Mesendoderm (in vitro differentiated cells): ENCODE measurements at regions not wholly inside any gene's neighbourhood (a gene's known extent, or its start where the extent isn't known, plus 50 kb on each side); places are given as distances from the start of the nearest gene placed in this dataset.
A peak's percentile ranks its signal among the peaks of the same experiment; 100 is the strongest.

Experiments used
- DNase-seq: peaks from one replicate; pipeline ENCODE4 v3.0.0; 2013
- H2AK5ac ChIP-seq: 2 replicates; pipeline ENCODE4 v1.6.1; 2013; ENCODE audit warnings: low read length, inconsistent platforms
- H2BK120ac ChIP-seq: 2 replicates; pipeline ENCODE4 v1.6.1; 2013; ENCODE audit warnings: low read depth, mild to moderate bottlenecking, low read length, moderate library complexity, mixed read lengths
- H2BK15ac ChIP-seq: replicated peaks from 2 replicates; pipeline ENCODE4 v1.6.1; 2013; ENCODE audit warnings: low read depth, mild to moderate bottlenecking, moderate library complexity
- H2BK5ac ChIP-seq: 2 replicates; pipeline ENCODE4 v1.6.1; 2013; ENCODE audit warnings: low read length, inconsistent platforms
- H3K18ac ChIP-seq: 2 replicates; pipeline ENCODE4 v1.6.1; 2013; ENCODE audit warnings: mild to moderate bottlenecking, low read length, mixed read lengths
- H3K23ac ChIP-seq: one replicate; pipeline ENCODE4 v1.6.1; 2013; ENCODE audit warnings: low read length
- H3K27ac ChIP-seq: 2 replicates; pipeline ENCODE4 v1.5.1; 2013; ENCODE audit warnings: low read depth, mild to moderate bottlenecking, inconsistent platforms, low read length, moderate library complexity
- H3K27me3 ChIP-seq: 2 replicates; pipeline ENCODE4 v1.6.1; 2013; ENCODE audit warnings: low read length, control low read depth, mild to moderate bottlenecking, inconsistent platforms; ENCODE audit not compliant: insufficient read depth, poor library complexity
- H3K36me3 ChIP-seq: 2 replicates; pipeline ENCODE4 v1.6.1; 2013; ENCODE audit warnings: low read length, inconsistent platforms; ENCODE audit not compliant: control insufficient read depth, insufficient read depth
- H3K4ac ChIP-seq: one replicate; pipeline ENCODE4 v1.6.1; 2013; ENCODE audit warnings: low read depth, mild to moderate bottlenecking, low read length, moderate library complexity
- H3K4me1 ChIP-seq: 2 replicates; pipeline ENCODE4 v1.6.1; 2013; ENCODE audit warnings: low read depth, low read length, inconsistent platforms; ENCODE audit not compliant: control insufficient read depth
- H3K4me2 ChIP-seq: 2 replicates; pipeline ENCODE4 v1.6.1; 2013; ENCODE audit warnings: low read length
- H3K4me3 ChIP-seq: 2 replicates; pipeline ENCODE4 v1.5.1; 2013; ENCODE audit warnings: mild to moderate bottlenecking, low read length
- H3K56ac ChIP-seq: one replicate; pipeline ENCODE4 v1.6.1; 2013; ENCODE audit warnings: low read length
- H3K79me1 ChIP-seq: 2 replicates; pipeline ENCODE4 v1.6.1; 2013; ENCODE audit warnings: low read length, inconsistent platforms
- H3K79me2 ChIP-seq: 2 replicates; pipeline ENCODE4 v1.6.1; 2013; ENCODE audit warnings: mild to moderate bottlenecking, low read length; ENCODE audit not compliant: control insufficient read depth, insufficient read depth
- H3K9ac ChIP-seq: 2 replicates; pipeline ENCODE4 v1.6.1; 2013; ENCODE audit warnings: low read length, inconsistent platforms
- H4K5ac ChIP-seq: one replicate; pipeline ENCODE4 v1.6.1; 2013; ENCODE audit warnings: low read length
- H4K8ac ChIP-seq: one replicate; pipeline ENCODE4 v1.6.1; 2013; ENCODE audit warnings: low read depth, mild to moderate bottlenecking, control low read depth, low read length, moderate library complexity
- WGBS: extraction: QIAGEN DNeasy Blood & Tissue Kit; methylation state at CpG from one replicate; pipeline ENCODE4 v1.1.7; 2013; ENCODE audit warnings: low lambda C conversion rate, missing lambda C conversion rate; ENCODE audit not compliant: insufficient coverage; ENCODE audit errors: extremely low coverage; 5-methylcytosine and 5-hydroxymethylcytosine counted together

- Histone ChIP-seq H2BK120ac (no peak overlapping the region), H3K4ac (no peak overlapping the region), H3K9ac (no peak overlapping the region), H4K5ac (no peak overlapping the region), H3K18ac (no peak overlapping the region), H3K79me2 (no peaks in the 10 kb centered on the region), H3K56ac (no peak overlapping the region), H2AK5ac (no peak overlapping the region), H3K4me3 (no peak overlapping the region), H3K23ac (no peak overlapping the region), H3K4me2 (no peak overlapping the region), H3K79me1 (no peaks in the 10 kb centered on the region), H2BK15ac (no peak overlapping the region), H3K27me3 (no peaks in the 10 kb centered on the region), H3K4me1 (peaks cover 2% of the 10 kb centered on the region), H2BK5ac (no peak overlapping the region), H3K36me3 (no peaks in the 10 kb centered on the region), H4K8ac (no peak overlapping the region), H3K27ac (no peak overlapping the region)
- no CpG with 5 or more reads among the region's 2 CpGs for WGBS
- peak; percentile 43 for DNase-seq
These were observed 302.9 kb downstream of the BAMBI start for GRCh38 chr10:28980264-28980663.

DNA sequence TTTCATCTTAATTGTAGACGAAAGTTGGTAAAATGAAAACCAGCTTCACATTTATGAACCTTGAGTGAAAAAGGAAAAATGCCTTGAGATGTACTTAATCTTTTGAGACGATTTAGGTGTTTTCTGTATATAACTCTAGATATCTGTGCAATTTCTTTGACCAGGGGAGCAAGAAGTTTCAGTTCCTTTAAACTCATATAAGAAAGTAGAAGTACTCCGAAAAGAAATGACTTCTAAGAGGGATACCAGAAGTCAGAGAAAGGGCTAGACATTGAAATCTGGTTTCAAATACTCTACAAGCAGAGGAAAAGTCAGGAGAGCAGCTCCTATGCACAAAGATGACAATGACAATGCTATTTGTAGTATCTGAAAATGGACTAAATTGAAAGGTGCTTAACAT is 303.7 kb downstream of the BAMBI start:
- no peak overlapping the region for H3K9ac ChIP-seq
- H3K23ac ChIP-seq, result no peak overlapping the region
- H3K4me3 ChIP-seq, result no peak overlapping the region
- no peak overlapping the region for H2AK5ac ChIP-seq
- H3K27me3 ChIP-seq, result no peaks in the 10 kb centered on the region
- no peak overlapping the region for H2BK15ac ChIP-seq
- no peak overlapping the region for H3K18ac ChIP-seq
- no peak overlapping the region for H2BK120ac ChIP-seq
- H3K56ac ChIP-seq, result no peak overlapping the region
- no peak overlapping the region for H3K4ac ChIP-seq
- H3K27ac ChIP-seq, result no peak overlapping the region
- WGBS, result no CpG with 5 or more reads among the region's 3 CpGs
- H2BK5ac ChIP-seq, result no peak overlapping the region
- H3K4me1 ChIP-seq, result peaks cover 2% of the 10 kb centered on the region
- no peaks in the 10 kb centered on the region for H3K79me2 ChIP-seq
- H4K8ac ChIP-seq, result no peak overlapping the region
- no peak for DNase-seq
- no peak overlapping the region for H4K5ac ChIP-seq
- no peaks in the 10 kb centered on the region for H3K36me3 ChIP-seq
- H3K79me1 ChIP-seq, result no peaks in the 10 kb centered on the region
- no peak overlapping the region for H3K4me2 ChIP-seq

DNA sequence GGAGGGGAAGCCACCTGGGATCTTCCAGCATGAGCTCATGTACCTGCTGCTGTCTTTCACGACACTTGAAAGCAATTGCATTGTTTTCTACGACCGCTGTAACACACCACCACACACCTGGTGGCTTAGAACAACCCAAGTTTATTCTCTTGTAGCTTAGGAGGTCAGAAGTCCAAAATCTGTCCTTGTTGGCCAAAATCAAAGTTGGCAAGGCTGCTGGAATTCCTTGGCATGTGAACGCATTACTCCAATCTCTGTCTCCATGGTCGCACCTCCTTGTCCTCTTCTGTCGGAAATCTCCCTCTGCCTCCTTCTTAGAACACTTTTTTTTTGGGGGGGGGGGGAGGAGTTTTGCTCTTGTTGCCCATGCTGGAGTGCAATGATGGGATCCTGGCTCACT is 305.7 kb downstream of the BAMBI start:
- H2BK120ac ChIP-seq, result no peak overlapping the region
- H2BK15ac ChIP-seq, result no peak overlapping the region
- H3K18ac ChIP-seq, result no peak overlapping the region
- H3K23ac ChIP-seq, result no peak overlapping the region
- no peak overlapping the region for H3K27ac ChIP-seq
- no peak overlapping the region for H4K8ac ChIP-seq
- WGBS, result no CpG with 5 or more reads among the region's 6 CpGs
- H3K27me3 ChIP-seq, result no peaks in the 10 kb centered on the region
- H3K4me1 ChIP-seq, result peaks cover 2% of the 10 kb centered on the region
- H3K36me3 ChIP-seq, result no peaks in the 10 kb centered on the region
- H2AK5ac ChIP-seq, result no peak overlapping the region
- no peak for DNase-seq
- H3K4me3 ChIP-seq, result no peak overlapping the region
- H3K79me1 ChIP-seq, result no peaks in the 10 kb centered on the region
- no peak overlapping the region for H3K4ac ChIP-seq
- H3K79me2 ChIP-seq, result no peaks in the 10 kb centered on the region
- no peak overlapping the region for H4K5ac ChIP-seq
- no peak overlapping the region for H3K9ac ChIP-seq
- no peak overlapping the region for H3K4me2 ChIP-seq
- H2BK5ac ChIP-seq, result no peak overlapping the region
- no peak overlapping the region for H3K56ac ChIP-seq

DNA sequence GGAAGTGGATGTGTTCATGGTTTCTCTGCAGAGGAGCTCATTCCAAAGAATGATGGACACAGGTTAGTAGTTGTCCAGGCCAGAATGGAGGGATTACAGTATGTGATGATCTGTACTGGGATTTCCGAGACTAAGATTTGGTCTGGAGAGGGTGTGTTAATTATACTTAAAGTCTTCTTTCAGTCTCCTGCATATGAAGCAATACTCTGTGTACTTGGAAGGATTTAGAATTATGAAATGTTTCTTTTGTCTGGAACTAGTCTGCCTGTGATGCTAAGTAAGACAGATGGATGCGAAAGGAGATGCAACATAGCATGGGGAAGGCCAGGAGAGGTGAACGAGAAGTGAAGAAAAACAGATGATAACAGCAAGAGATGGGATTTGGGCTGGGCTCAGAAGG is 305.1 kb upstream of the LYZL1 start:
- H3K18ac ChIP-seq, result no peak overlapping the region
- WGBS, result no CpG with 5 or more reads among the region's 3 CpGs
- no peaks in the 10 kb centered on the region for H3K79me2 ChIP-seq
- H3K4me1 ChIP-seq, result peaks cover 2% of the 10 kb centered on the region
- H3K27ac ChIP-seq, result no peak overlapping the region
- no peaks in the 10 kb centered on the region for H3K79me1 ChIP-seq
- no peaks in the 10 kb centered on the region for H3K27me3 ChIP-seq
- no peak overlapping the region for H2AK5ac ChIP-seq
- no peak overlapping the region for H3K4me2 ChIP-seq
- H3K4ac ChIP-seq, result no peak overlapping the region
- no peak overlapping the region for H2BK15ac ChIP-seq
- no peaks in the 10 kb centered on the region for H3K36me3 ChIP-seq
- H3K9ac ChIP-seq, result no peak overlapping the region
- H3K56ac ChIP-seq, result no peak overlapping the region
- no peak overlapping the region for H3K23ac ChIP-seq
- no peak for DNase-seq
- no peak overlapping the region for H4K8ac ChIP-seq
- no peak overlapping the region for H3K4me3 ChIP-seq
- H2BK5ac ChIP-seq, result no peak overlapping the region
- H4K5ac ChIP-seq, result no peak overlapping the region
- H2BK120ac ChIP-seq, result no peak overlapping the region

- no peaks in the 10 kb centered on the region for H3K36me3 ChIP-seq
- H3K18ac ChIP-seq, result no peak overlapping the region
- no peak overlapping the region for H3K27ac ChIP-seq
- no peak overlapping the region for H3K4me3 ChIP-seq
- no peak overlapping the region for H2BK120ac ChIP-seq
- H3K4me1 ChIP-seq, result peaks cover 2% of the 10 kb centered on the region
- H2BK5ac ChIP-seq, result no peak overlapping the region
- H3K23ac ChIP-seq, result no peak overlapping the region
- no CpG with 5 or more reads among the region's 6 CpGs for WGBS
- no peak overlapping the region for H4K8ac ChIP-seq
- H3K79me2 ChIP-seq, result no peaks in the 10 kb centered on the region
- no peak overlapping the region for H4K5ac ChIP-seq
- no peak overlapping the region for H2BK15ac ChIP-seq
- no peak overlapping the region for H3K9ac ChIP-seq
- H2AK5ac ChIP-seq, result no peak overlapping the region
- peak; percentile 54 for DNase-seq
- no peaks in the 10 kb centered on the region for H3K27me3 ChIP-seq
- no peaks in the 10 kb centered on the region for H3K79me1 ChIP-seq
- no peak overlapping the region for H3K4ac ChIP-seq
- no peak overlapping the region for H3K4me2 ChIP-seq
- H3K56ac ChIP-seq, result peak overlapping the region; percentile 35
These were observed 304.4 kb upstream of the LYZL1 start for GRCh38 chr10:28984431-28984830.

GRCh38 chr10:28985137-28985885 is 303.6 kb upstream of the LYZL1 start:
- Histone ChIP-seq H3K4ac (no peak overlapping the region), H4K8ac (no peak overlapping the region), H3K9ac (no peak overlapping the region), H3K79me1 (no peaks in the 10 kb centered on the region), H2BK15ac (no peak overlapping the region), H3K4me2 (no peak overlapping the region), H3K36me3 (no peaks in the 10 kb centered on the region), H3K4me3 (no peak overlapping the region), H3K23ac (no peak overlapping the region), H3K18ac (no peak overlapping the region), H2BK5ac (no peak overlapping the region), H3K4me1 (peaks cover 2% of the 10 kb centered on the region), H3K27me3 (no peaks in the 10 kb centered on the region), H4K5ac (no peak overlapping the region), H3K56ac (peak overlapping the region; percentile 17), H2AK5ac (no peak overlapping the region), H2BK120ac (no peak overlapping the region), H3K79me2 (no peaks in the 10 kb centered on the region), H3K27ac (no peak overlapping the region)
- WGBS, result no CpG with 5 or more reads among the region's 8 CpGs
- no peak for DNase-seq
